ENCODE measurements at regions not wholly inside any gene's neighbourhood (a gene's known extent, or its start where the extent isn't known, plus 50 kb on each side); places are given as distances from the start of the nearest gene placed in this dataset.

DNA sequence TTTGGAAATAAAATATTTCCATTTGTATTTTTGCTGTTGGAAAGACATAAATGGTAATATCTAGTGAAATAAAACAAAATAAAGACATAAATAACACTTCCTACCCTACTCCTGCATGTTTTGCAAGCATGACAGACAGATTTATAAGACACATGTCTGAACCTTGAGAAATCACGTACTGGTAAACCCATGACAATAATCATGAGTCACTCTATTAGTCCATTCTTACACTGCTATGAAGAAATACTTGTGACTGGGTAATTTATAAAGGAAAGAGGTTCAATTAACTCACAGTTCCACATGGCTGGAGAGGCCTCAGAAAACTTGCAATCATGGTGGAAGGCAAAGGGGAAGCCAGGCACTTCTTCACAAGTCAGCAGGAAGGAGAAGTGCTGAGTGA is 942.2 kb downstream of the REEP3 start:
- in situ Hi-C loops (cut with HindIII; ENCODE audit: low sequenced_read_pairs) = no loop called here

DNA sequence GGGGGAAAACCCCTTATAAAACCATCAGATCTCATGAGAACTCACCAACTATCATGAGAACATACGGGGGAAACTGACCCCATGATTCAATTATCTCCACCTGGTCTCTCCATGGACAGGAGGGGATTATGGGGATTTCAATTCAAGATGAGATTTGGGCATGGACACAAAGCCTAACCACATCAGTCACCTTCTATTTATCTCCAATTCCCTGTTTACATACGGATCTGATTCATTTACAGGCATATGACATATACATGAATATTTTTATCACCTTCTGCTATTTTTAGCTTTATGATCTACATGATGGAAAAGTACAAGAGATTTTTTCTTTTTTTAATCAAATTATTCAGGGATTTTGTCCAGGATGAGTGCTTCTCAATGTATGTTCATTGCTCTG is 944.5 kb downstream of the REEP3 start:
- in situ Hi-C loops (cut with HindIII; ENCODE audit: low sequenced_read_pairs) = no loop called here

DNA sequence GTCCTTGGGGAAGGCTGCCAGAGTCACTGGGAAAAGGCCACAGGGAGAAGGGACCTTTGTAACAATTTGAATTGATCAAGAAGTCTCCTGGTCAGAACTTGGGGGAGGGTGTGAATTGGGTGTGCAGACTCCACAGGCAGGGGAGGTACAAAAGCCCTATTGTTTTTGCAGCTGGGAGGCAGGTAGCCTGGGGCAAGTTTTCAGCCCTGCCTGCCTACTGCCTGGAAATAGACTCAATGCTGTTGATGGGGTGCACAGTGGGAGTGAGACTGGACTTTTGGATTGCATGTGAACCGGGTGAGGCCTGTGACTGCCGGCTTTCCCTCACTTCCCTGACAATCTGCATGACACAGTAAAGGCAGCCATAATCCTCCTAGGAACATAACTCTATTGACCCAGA is 947.0 kb downstream of the REEP3 start:
- in situ Hi-C loops (cut with HindIII; ENCODE audit: low sequenced_read_pairs) = no loop called here

- in situ Hi-C loops (cut with HindIII; ENCODE audit: low sequenced_read_pairs) = no loop called here
Observed at GRCh38 chr10:64476506-64476905, 955.3 kb downstream of the REEP3 start.

DNA sequence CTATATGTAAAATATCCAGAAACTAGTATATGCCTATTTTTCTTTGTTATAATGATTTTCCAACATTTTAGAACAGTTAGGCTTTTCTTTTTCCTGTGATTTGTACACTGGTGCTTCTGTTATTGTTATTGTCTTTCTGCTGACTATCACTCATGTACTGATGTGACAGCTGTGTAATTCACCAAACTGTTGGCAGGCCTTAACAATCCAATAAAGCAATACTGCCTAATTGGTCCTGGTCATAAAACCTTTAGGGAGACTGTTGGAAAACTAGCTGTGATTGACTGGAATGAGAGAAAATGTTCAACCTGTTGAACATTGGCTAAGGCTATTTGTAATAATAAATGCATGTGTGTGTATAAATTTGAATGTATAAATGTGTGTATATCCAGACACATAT is 956.6 kb downstream of the REEP3 start:
- in situ Hi-C loops (cut with HindIII; ENCODE audit: low sequenced_read_pairs) = no loop called here

DNA sequence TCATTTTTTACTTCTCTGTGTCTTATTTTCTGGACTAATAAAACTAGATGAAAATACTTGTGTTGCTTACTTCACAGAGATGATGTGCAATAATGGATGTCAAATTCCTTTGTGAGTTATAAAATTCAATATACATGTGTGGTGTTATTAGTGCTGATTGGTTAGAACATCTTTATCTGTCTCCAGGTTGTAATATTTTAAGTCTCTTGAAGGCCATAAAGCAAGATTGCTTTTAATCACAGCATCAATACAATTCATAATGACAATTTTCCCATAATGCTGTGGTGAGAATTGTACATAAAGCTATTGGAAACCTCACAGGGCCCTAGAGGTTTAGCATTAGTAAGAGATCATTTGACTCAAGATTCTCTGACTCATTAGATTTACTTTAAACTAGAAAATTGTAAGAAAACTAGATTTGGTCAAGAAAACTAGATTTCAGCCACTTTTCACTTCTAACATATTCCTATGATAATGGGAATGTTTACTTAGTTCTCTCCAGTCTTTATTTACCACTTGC is 963.7 kb downstream of the REEP3 start:
- in situ Hi-C loops (cut with HindIII; ENCODE audit: low sequenced_read_pairs) = no loop called here

- in situ Hi-C loops (cut with HindIII; ENCODE audit: low sequenced_read_pairs) = no loop called here
Observed at GRCh38 chr10:64486149-64486548, 964.9 kb downstream of the REEP3 start.

DNA sequence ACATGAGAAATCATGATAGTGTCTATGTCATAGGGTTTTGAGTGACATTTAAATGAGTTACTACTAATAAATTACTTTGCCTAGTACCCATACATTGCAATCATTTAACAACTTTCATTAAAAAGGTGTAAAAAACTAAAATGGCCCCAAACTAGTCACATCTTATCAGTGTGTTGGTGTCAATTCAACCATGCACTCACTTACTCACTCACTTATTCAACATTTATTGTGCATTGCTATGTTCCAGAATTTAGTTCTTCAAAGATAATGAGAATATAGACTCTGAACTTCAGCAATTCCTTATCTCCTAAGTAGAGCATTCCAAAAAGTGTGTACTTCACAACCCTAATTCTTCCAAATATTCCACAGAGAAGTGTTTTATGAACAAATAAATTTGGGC is 965.7 kb downstream of the REEP3 start:
- in situ Hi-C loops (cut with HindIII; ENCODE audit: low sequenced_read_pairs) = no loop called here

DNA sequence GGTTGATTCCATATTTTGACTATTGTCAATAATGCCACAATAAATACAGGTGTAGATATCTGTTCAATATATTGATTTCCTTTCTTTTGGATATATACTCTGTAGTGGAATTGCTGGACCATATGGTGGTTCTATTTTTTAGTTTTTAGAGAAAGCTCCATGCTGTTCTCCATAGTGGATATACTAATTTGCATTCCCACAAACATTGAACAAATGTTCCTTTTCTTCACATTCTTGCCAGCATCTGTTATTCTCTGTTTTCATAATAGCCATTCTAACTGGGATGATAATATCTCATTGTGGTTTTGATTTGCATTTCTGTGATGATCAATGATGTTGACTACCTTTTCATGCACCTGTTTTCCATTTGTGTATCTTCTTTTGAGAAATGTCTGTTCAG is 973.7 kb downstream of the REEP3 start:
- in situ Hi-C loops (cut with HindIII; ENCODE audit: low sequenced_read_pairs) = no loop called here

DNA sequence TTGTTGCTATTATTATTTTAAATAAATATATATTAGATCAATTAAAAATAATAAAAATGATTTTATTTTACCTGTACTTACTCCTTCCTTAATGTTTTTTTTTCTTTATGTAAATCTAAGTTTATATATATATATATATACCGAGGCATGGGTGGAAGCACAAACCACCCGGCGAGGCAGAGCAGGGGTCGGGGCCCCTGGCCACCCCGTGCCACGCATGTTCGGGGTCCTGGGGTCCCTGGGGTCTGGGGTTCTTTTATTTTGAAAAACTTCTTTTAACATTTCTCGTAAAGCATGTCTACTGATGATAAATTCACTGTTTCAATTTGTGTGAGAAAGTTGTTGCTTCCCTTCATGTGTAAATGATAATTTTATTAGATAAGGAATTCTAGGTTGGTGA is 976.1 kb downstream of the REEP3 start:
- in situ Hi-C loops (cut with HindIII; ENCODE audit: low sequenced_read_pairs) = no loop called here

DNA sequence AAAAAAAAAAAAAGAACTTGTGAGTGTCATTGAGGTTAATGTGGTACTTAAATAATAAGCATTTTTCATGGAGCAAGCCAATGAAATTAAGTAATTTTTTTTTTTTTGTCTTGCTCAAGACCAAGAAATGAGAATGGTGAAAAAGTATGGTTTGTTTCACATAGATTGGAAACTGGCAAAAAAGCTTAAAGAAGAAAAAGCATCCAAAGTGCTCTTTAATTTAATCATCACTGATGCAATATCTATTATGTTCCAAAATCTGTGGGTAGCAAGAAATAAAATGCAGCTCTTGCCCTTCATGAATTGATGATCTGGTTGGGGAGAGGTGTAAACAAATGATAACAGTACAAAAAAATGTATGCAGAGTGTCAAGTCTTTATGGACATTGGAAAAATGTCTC is 980.6 kb downstream of the REEP3 start:
- in situ Hi-C loops (cut with HindIII; ENCODE audit: low sequenced_read_pairs) = no loop called here

DNA sequence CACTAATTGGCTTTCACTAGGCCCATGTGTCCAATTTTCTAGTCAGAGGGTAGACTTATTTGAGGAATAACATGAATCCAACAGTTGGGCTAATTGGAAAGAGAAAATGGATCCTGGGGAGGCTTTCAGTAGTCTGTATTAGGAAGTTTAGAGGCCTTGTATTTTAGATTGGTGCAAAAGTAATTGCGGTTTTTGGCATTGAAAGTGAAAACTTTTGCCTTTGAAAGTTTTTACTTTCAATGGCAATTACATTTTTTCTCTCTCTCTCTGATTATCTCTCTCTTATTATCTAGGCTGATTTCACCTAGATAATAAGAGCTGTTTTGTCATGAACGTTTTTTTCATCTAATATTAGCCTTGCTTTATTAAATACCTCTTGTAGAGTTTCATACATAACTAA is 981.7 kb downstream of the REEP3 start:
- in situ Hi-C loops (cut with HindIII; ENCODE audit: low sequenced_read_pairs) = no loop called here

GRCh38 chr10:64503429-64503828 is 982.2 kb downstream of the REEP3 start:
- in situ Hi-C loops (cut with HindIII; ENCODE audit: low sequenced_read_pairs) = no loop called here

GRCh38 chr10:64505501-64505900 is 984.3 kb downstream of the REEP3 start:
- in situ Hi-C loops (cut with HindIII; ENCODE audit: low sequenced_read_pairs) = no loop called here

- in situ Hi-C loops (cut with HindIII; ENCODE audit: low sequenced_read_pairs) = no loop called here
Observed at GRCh38 chr10:64506963-64507362, 985.8 kb downstream of the REEP3 start.

- in situ Hi-C loops (cut with HindIII; ENCODE audit: low sequenced_read_pairs) = no loop called here
Observed at GRCh38 chr10:64507651-64508028, 986.4 kb downstream of the REEP3 start.

DNA sequence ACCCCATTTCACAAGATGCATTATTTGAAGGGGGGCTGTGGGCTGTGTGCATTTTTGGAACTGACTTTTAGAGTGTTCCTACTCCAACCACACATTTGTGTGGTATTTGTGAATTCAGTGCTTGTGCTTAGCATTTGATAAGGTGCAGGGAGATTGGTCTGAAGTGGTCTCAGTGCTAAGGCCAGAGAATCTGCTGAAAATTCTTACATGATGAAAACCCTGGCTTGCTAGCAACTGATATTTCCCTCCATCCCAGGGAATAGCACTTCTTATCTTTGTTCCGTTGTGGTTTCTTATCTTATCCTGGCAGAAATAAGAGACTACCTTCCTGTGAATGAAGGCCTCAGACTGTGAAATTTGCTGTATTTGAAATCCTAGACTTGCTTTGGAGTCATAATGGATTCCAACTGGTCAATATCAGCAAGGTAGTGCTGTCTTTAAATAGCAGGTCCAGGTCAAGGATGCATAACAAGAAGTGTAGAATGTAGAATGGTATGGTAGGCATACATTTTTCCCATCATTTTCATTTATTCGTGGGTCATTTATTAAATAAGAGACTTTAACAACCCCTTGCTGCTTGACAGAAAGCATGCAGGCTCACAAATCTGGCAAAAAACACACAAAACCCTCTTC is 986.9 kb downstream of the REEP3 start:
- in situ Hi-C loops (cut with HindIII; ENCODE audit: low sequenced_read_pairs) = no loop called here

GRCh38 chr10:64515970-64516699 is 994.9 kb downstream of the REEP3 start:
- in situ Hi-C loops (cut with HindIII; ENCODE audit: low sequenced_read_pairs) = no loop called here

DNA sequence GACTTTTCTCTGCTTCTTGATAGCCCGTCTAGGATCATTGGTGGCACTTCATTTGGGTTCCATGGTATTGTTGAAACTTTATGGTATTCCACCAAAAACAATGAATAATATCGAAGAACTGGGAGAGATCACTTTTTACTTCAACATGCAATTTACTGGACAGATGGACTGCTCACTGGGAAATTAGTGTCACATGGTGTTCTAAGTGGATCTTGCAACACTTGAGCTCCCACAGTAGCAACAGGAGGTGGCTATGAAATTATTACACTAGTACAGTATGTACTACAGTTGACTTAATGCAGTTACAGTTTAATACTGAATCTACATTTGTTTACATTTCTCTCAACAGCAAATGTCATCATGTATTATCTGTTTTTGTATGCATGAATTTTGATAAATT is 997.3 kb downstream of the REEP3 start:
- in situ Hi-C loops (cut with HindIII; ENCODE audit: low sequenced_read_pairs) = no loop called here

- in situ Hi-C loops (cut with HindIII; ENCODE audit: low sequenced_read_pairs) = no loop called here
Observed at GRCh38 chr10:64519427-64519826, 998.2 kb downstream of the REEP3 start.

DNA sequence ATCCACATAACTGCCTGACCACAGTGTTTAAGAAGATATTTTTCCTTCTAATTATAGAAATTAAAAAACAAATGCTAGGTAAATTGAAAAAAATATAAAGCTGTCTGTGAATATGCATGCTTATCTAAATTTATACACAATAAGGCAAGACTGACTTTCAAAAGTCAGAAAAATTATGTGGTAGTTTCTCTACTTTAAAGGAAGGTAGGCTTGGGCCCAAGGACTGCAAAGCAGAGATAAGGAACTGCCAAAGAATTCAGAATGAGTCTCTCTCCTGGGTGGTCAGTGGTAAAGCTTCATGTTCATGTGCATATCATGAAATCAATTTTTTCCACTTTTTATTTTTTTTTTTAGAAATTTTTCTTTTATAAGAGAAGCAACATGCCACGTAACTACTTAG is 998.6 kb downstream of the REEP3 start:
- in situ Hi-C loops (cut with HindIII; ENCODE audit: low sequenced_read_pairs) = no loop called here

DNA sequence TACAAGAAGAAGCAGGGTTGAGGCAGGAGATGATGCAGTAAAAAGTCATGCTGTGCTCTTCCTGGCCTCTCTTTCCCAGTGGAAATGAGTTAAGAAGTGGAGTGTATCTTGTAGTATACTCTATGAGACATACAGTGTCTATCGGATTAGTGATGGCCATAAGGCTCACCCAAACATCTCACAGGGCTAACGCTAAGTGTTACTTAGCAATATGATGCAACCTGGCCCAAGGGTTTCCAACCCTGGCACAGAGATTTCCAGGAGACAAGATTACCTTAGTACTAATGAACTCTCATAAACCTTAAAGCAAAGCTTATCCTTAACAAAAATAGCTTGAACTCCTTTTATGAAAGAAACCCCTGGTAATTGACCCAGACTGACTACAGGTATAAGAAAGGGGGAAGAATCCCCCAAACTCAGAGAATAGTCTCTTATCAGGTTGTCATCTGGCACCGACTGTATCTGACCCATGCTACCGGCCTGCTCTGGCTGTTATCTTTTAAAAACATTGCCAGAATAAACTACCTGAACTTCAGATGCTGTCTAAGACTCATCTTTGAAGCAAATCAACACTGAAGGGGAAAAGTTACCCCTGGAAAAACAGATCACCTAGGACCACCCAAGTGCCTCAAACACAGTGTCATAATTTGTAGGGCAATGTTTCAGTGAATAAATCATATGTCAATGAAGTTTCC is 1002.0 kb downstream of the REEP3 start:
- in situ Hi-C loops (cut with HindIII; ENCODE audit: low sequenced_read_pairs) = no loop called here
